Keratinocyte (primary cell): ENCODE measurements at regions not wholly inside any gene's neighbourhood (a gene's known extent, or its start where the extent isn't known, plus 50 kb on each side); places are given as distances from the start of the nearest gene placed in this dataset.

Experiments used
- CTCF ChIP-seq, 3 experiments: IDR thresholded peaks in 1 of 3; conservative IDR thresholded peaks in 1 of 3; optimal IDR thresholded peaks in 1 of 3; 2 replicates in 2 of 3; 3 replicates in 1 of 3; pipeline versions ENCODE3 to v1.5.1; 2011; ENCODE audit warnings: low read length in 3 of 3, mild to moderate bottlenecking in 3 of 3, moderate library complexity in 2 of 3, control low read depth in 1 of 3, inconsistent platforms in 1 of 3; ENCODE audit not compliant: insufficient read depth in 2 of 3; ENCODE audit errors: extremely low read depth in 1 of 3
- EZH2 ChIP-seq: IDR thresholded peaks from one replicate; pipeline ENCODE4 v1.6.1; 2012; ENCODE audit warnings: inconsistent platforms, mild to moderate bottlenecking, low read length, moderate library complexity

DNA sequence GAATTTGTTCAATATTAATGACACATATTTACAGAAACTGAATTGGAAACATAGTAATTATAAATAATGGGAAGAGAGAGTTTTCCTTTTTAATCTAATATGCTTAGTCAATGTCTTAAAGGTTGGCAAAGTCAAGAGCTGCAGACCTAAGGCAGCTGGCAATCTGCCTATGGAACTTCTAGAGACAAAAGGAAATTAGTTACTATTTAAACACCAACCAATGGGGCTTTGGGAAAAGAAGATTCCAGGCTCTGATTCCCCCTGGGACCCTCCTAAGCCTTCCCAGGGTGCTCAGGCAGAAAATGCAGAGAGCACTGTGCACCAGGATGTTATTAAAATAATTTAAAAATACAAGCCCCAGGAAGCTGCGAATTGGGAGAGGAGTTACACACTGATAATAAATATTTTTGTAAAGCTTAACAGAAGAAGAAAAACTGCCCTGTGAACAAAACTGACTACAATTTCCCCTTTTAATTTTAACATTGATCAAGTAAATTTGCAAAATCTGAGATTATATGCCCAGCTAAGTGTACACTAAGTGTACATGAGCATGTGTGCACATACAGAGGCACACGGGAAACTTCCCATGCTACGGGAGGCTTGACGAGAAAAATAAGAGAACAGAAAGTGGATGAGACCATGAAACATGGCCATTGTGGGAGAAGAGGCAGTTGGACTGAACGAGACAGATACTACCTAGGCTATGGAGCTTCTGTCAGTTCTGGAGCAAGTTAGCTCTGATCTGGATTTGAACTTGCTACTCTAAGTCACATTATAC, 77.4 kb upstream of the ADAMTS16 start:
- no peak for TF ChIP-seq CTCF (optimal IDR thresholded peaks at IDR 0.05 in 1 of 3, IDR thresholded peaks at IDR 0.05 in 1 of 3, conservative IDR thresholded peaks at IDR 0.05 in 1 of 3; ENCODE audit: extremely low read depth in 1 of 3, insufficient read depth in 2 of 3, low read length in 3 of 3)
- no peak for TF ChIP-seq EZH2
